DMS153 treated with DMSO at 0.1 percent for 48 hours (cell line): ENCODE measurements at regions not wholly inside any gene's neighbourhood (a gene's known extent, or its start where the extent isn't known, plus 50 kb on each side); places are given as distances from the start of the nearest gene placed in this dataset.
"Not testable (repeated sequence)": the region's sequence is repeated elsewhere in the genome, so short reads cannot be mapped to it uniquely, and the experiment has no call there.

Experiments used
- DNase-seq: peaks from one replicate; lab custom pipeline; 2025; ENCODE audit not compliant: unreplicated experiment; lab: John Stamatoyannopoulos, UW

GRCh38 chr4:33477715-33478114 is 2757.5 kb downstream of the PCDH7 start:
- DNase-seq, result no peak

DNA sequence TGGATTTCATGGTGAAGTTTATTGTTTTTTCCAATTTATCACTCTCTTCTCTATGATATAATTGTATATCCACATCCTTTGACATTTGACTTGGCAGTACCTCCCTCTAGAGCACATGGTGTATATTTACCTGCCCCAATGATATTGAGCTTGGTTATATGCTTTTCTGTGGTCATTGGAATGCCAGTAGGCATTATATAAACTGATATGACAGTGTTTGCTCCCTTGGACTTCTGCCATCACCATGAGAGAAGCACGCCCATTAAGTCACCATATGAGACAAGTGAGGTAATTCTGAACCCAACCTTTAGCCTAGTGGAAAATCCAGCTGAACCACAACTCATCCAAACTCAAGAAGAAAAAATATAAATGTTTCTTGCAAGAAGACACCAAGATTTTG is 2761.5 kb downstream of the ARAP2 start:
- no peak for DNase-seq

- DNase-seq, result no peak
Observed at GRCh38 chr4:33485111-33485510, 2759.2 kb downstream of the ARAP2 start.

DNA sequence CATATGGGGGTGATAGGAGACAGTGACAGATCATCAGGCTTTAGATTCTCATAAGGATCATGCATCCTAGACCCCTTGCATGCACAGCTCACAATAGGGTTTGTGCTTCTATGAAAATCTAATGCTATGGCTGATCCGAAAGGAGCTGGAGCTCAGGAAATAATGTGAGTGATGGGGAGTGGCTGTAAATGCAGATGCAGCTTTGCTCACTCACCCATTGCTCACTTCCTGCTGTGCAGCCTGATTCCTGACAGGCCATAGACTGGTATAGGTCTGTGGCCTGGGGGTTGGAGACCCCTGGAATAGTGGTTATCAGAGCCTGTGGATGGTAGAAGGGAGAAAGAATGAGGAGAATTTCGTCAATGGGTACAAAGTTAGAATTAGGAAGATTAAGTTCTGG is 2751.1 kb downstream of the ARAP2 start:
- no peak for DNase-seq

DNA sequence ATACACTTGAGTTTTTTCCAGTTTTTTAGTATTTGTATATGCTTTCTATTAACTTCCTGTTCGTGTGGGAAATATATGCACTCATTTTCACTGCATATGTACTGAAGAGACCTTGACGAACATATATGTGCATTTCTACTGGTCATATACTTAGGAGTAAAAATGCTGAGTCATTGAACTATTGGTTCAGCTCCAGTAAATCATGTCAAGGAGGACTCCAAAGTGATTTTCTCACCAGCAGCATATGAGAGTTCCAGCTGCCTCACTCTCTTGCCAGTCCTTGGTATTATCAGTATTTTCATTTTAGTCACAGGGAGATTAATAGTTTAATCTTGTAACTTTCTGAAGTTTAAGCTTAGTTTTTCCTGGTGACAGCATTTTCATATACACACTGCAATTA is 2750.2 kb downstream of the ARAP2 start:
- DNase-seq, result no peak

- not testable (repeated sequence) for DNase-seq
Observed at GRCh38 chr4:33501587-33501986, 2742.7 kb downstream of the ARAP2 start.

DNA sequence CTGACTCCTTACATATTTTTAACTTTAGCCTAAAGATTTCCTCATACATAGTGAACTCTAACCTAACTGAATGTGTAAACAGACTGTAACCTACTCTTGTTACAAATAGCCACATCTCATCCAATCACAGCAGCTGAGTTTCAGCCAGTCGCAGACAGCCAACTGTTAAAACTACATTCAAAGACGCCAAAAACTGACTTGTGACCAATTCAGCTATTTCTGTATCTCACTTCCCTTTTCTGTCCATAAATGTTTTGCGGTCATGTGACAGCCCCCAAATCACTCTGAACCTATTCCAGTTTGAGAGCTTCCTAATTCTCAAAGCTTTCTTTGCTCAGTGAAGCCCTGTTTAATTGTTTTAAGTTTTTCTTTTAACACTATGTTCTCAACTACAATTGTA is 2731.9 kb downstream of the ARAP2 start:
- no peak for DNase-seq

GRCh38 chr4:33518856-33519255 is 2725.5 kb downstream of the ARAP2 start:
- no peak for DNase-seq

DNA sequence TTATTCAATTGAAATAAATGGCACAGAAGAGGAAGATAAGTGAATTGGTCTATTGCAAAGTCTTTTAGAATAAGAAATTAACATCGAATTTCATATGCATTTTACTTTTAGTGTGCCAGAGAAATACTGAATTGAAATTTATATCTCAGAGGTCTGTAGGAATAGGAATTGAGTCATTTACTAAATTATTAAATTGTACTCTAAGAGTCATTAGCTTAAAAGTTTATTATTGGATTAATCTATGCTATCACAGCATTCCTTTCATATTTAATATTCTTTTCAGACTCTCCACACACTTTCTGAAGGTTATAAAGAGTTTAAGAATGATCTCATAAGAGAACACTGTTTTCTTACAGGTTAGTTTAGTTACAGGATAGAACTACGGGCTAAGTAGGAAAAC is 2711.5 kb downstream of the ARAP2 start:
- no peak for DNase-seq

DNA sequence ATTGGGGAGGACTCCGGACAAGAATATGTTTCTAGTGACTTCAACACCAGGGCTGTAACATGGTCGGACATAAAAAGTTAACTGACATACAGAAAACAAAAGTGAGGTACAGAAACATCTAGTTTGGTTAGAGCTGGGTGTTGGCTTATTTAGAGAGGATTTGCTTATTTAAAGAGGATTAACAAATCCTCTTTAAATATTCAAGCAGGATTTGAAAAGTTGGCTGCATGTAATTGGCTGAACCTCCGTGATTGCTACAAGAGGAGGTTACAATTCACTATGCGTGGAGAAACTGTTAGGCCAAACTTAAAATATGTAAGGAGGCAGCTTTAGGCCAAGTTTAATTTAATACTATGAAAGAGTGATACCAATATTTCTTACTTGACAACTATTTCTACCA is 2707.4 kb downstream of the ARAP2 start:
- DNase-seq, result no peak

GRCh38 chr4:33537527-33537926 is 2706.8 kb downstream of the ARAP2 start:
- no peak for DNase-seq

DNA sequence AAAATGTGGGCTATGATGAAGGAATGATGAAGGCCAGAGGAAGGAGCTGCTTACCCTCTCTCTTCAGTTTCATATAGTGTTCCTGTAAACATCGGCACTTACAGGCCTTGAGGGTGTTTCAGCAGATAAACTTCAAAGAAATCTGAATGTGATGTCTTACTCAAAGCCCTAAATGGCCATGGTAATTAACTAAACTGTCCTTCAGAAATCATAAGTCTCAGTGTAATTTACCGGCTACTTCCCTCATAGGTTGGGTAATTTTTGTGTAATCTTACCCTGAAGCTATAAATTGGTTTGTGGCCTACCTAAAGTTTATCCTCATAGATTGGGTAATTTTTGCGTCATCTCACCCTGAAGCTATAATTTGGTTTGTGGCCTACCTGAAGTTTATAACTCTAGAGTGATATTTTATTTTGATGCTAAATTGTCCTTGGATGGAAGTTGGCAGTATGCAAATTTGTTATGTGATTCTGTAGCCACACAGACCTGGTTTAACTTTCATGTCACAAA is 2700.3 kb downstream of the ARAP2 start:
- DNase-seq, result no peak

GRCh38 chr4:33551244-33551643 is 2693.1 kb downstream of the ARAP2 start:
- no peak for DNase-seq

GRCh38 chr4:33561259-33561658 is 2683.1 kb downstream of the ARAP2 start:
- DNase-seq, result no peak

- DNase-seq, result no peak
Observed at GRCh38 chr4:33566649-33567048, 2677.7 kb downstream of the ARAP2 start.

GRCh38 chr4:33577791-33578190 is 2666.5 kb downstream of the ARAP2 start:
- no peak for DNase-seq

DNA sequence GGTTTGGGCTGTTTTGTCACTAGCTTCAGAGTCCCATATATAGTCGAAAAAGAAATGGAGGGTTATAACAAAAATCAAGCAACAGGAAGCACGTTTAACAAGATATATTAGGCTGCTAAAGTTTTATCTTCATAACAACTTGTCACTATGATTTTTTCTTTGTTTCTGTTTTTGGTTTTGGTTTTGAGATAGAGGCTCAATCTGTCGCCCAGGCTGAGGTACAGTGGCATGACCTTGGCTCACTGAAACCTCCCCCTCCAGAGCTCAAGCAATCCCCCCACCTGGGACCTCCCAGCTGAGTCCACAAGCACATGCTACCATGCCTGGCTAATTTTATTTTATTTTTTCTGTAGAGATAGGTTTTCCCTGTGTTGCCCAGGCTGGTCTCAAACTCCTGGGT is 2664.4 kb downstream of the ARAP2 start:
- DNase-seq, result no peak

DNA sequence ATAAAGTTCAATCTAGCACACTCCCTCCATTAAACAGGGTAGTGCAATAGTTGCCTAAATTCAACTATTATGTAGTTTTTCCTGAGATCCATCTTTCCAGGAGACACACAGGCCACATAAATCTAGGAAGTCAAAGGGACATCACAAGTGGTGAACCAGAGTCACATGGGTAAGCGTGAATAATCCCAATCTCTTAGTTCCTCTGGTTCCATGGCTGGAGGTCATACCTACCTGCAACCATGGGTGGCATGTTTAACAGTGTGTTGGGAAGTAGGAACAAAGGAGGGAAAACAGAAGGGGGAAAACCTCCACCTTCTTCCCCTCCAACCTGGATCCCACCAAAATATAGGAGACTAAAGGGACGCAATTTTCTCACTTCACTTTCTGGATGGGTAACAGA is 2651.6 kb downstream of the ARAP2 start:
- DNase-seq, result no peak

GRCh38 chr4:33606951-33607350 is 2637.4 kb downstream of the ARAP2 start:
- DNase-seq, result no peak

GRCh38 chr4:33616121-33616520 is 2628.2 kb downstream of the ARAP2 start:
- DNase-seq, result no peak

DNA sequence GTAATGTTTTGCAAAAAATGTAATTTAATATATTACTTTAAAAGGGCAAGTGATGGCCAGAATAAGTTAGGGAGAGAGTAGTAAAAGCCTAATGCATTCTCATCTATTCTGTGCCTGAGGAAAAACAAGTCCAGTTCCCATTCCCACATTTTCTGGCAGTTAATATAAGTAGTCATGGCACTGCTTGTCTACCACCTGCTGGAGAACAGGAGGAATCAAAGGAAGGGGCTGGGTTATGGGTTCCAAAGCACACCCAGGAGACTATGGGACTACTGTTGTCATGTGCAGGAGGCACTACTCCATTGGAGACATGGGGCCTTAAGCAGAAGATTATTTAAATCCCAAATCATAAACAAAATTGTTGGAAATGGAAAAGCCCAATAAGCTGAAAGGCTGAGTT is 2618.6 kb downstream of the ARAP2 start:
- no peak for DNase-seq

GRCh38 chr4:33626221-33626620 is 2618.1 kb downstream of the ARAP2 start:
- no peak for DNase-seq

- DNase-seq, result no peak
Observed at GRCh38 chr4:33628296-33628695, 2616.0 kb downstream of the ARAP2 start.

DNA sequence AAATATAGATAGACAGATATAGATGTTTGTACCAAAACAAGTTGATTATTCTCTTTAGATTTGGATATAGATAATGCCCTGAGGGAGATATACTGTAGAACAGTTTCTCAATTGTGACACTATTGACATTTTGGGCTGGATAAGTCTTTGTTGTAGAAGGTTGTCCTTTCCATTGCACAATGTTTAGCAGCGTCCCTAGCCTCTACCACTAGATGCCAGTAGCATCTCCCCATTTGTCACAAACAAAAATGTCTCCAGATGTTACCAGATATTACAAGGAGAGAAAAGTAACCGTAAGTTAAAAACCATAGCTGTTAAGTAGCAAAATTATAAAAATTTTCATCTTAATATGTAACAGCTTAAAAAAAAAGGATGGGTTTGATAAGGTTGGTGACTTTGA is 2595.3 kb downstream of the ARAP2 start:
- no peak for DNase-seq
